GM18505 (cell line): ENCODE measurements at regions not wholly inside any gene's neighbourhood (a gene's known extent, or its start where the extent isn't known, plus 50 kb on each side); places are given as distances from the start of the nearest gene placed in this dataset.

Experiments used
- ATAC-seq: cut with Tn5 transposase; IDR thresholded peaks from one replicate; pipeline ENCODE4 v1.9.1; 2021; ENCODE audit not compliant: unreplicated experiment
- POLR2A ChIP-seq: IDR thresholded peaks from 4 replicates; pipeline ENCODE4 v1.6.1; 2011; ENCODE audit warnings: borderline replicate concordance; ENCODE audit not compliant: insufficient read depth, insufficient read length; ENCODE audit errors: extremely low read depth

GRCh38 chr6:102398788-102399390 lies 1005.4 kb downstream of the GRIK2 start:
- TF ChIP-seq POLR2A, result no peak
- no peak for ATAC-seq

- no peak for ATAC-seq
- TF ChIP-seq POLR2A, result no peak
These were observed 997.0 kb downstream of the GRIK2 start for GRCh38 chr6:102390541-102390940.

GRCh38 chr6:102389994-102390393 lies 996.5 kb downstream of the GRIK2 start:
- no peak for ATAC-seq

GRCh38 chr6:102387326-102388033 lies 994.0 kb downstream of the GRIK2 start:
- ATAC-seq, result no peak
- TF ChIP-seq POLR2A, result no peak

More at GRCh38 chr6:102389994-102390393, 996.5 kb downstream of the GRIK2 start:
- no peak for TF ChIP-seq POLR2A

- TF ChIP-seq POLR2A, result no peak
- ATAC-seq, result no peak
These were observed 987.7 kb downstream of the GRIK2 start for GRCh38 chr6:102381203-102381602.

GRCh38 chr6:102356170-102356569 lies 962.7 kb downstream of the GRIK2 start:
- ATAC-seq, result no peak
- no peak for TF ChIP-seq POLR2A

GRCh38 chr6:102355578-102355977 lies 962.1 kb downstream of the GRIK2 start:
- ATAC-seq, result no peak
- TF ChIP-seq POLR2A, result no peak

- ATAC-seq, result no peak
- no peak for TF ChIP-seq POLR2A
These were observed 959.0 kb downstream of the GRIK2 start for GRCh38 chr6:102352552-102352951.

GRCh38 chr6:102344769-102345168 lies 951.3 kb downstream of the GRIK2 start:
- ATAC-seq, result no peak
- no peak for TF ChIP-seq POLR2A

GRCh38 chr6:102340311-102340710 lies 946.8 kb downstream of the GRIK2 start:
- no peak for ATAC-seq
- no peak for TF ChIP-seq POLR2A

GRCh38 chr6:102333736-102334135 lies 940.2 kb downstream of the GRIK2 start:
- no peak for TF ChIP-seq POLR2A
- no peak for ATAC-seq

- TF ChIP-seq POLR2A, result no peak
- ATAC-seq, result no peak
These were observed 934.3 kb downstream of the GRIK2 start for GRCh38 chr6:102327697-102328225.

GRCh38 chr6:102313699-102314098 lies 920.2 kb downstream of the GRIK2 start:
- TF ChIP-seq POLR2A, result no peak
- ATAC-seq, result no peak

- ATAC-seq, result no peak
- no peak for TF ChIP-seq POLR2A
These were observed 916.2 kb downstream of the GRIK2 start for GRCh38 chr6:102309700-102310099.
